H1 (cell line): ENCODE measurements at regions not wholly inside any gene's neighbourhood (a gene's known extent, or its start where the extent isn't known, plus 50 kb on each side); places are given as distances from the start of the nearest gene placed in this dataset.

ENCODE experiments used
- CTCF ChIA-PET: fragments of 300-600 bp; sonication (Branson Sonifier 250); formaldehyde crosslinking; loops from one replicate; lab custom pipeline; 2021; ENCODE audit not compliant: partially characterized antibody; lab: Charles Lee
- POLR2A ChIA-PET: fragments of 300-600 bp; sonication (Branson Sonifier 250); formaldehyde crosslinking; loops from one replicate; lab custom pipeline; 2021; ENCODE audit warnings: inconsistent platforms; ENCODE audit not compliant: partially characterized antibody; lab: Charles Lee
- DNase-seq, 2 experiments: peaks; one replicate each; pipeline versions ENCODE4 v3.0.0 to v3.0.0-alpha.2; 2010 to 2022; ENCODE audit warnings: low spot score in 2 of 2, low read depth in 1 of 2, mixed read lengths in 1 of 2
- FAIRE-seq: peaks from 2 replicates; lab custom pipeline; 2011; peaks lifted over from hg19 to GRCh38; lab: Jason Lieb, UNC
- H2AFZ ChIP-seq: 2 replicates; pipeline ENCODE4 v1.8.1; 2012; ENCODE audit warnings: low read length, inconsistent platforms
- H2AK5ac ChIP-seq: 2 replicates; pipeline ENCODE4 v1.6.1; 2013; ENCODE audit warnings: low read depth, low read length
- H2BK120ac ChIP-seq: replicated peaks from 2 replicates; pipeline ENCODE3; 2013; ENCODE audit warnings: low read depth, low read length, inconsistent platforms
- H2BK12ac ChIP-seq: 2 replicates; pipeline ENCODE4 v1.6.1; 2013; ENCODE audit warnings: low read depth, low read length
- H2BK15ac ChIP-seq: 2 replicates; pipeline ENCODE4 v1.6.1; 2013; ENCODE audit warnings: low read length
- H2BK20ac ChIP-seq: 2 replicates; pipeline ENCODE4 v1.6.1; 2013; ENCODE audit warnings: low read length
- H2BK5ac ChIP-seq: 2 replicates; pipeline ENCODE4 v1.6.1; 2013; ENCODE audit warnings: low read depth, low read length
- H3K14ac ChIP-seq: 2 replicates; pipeline ENCODE4 v1.6.1; 2013; ENCODE audit warnings: inconsistent platforms; ENCODE audit not compliant: insufficient read length
- H3K18ac ChIP-seq: 2 replicates; pipeline ENCODE4 v1.6.1; 2013; ENCODE audit warnings: low read length; ENCODE audit errors: extremely low read depth
- H3K23ac ChIP-seq: 2 replicates; pipeline ENCODE4 v1.6.1; 2013; ENCODE audit warnings: inconsistent platforms; ENCODE audit not compliant: insufficient read length
- H3K23me2 ChIP-seq: 2 replicates; pipeline ENCODE4 v1.6.1; 2013; ENCODE audit warnings: low read depth, low read length
- H3K27ac ChIP-seq: 2 replicates; pipeline ENCODE4 v1.6.1; 2011; ENCODE audit warnings: low read depth, low read length, inconsistent platforms
- H3K27me3 ChIP-seq, 4 experiments: replicated peaks in 1 of 4; 1 replicate in 1 of 4; 2 replicates in 3 of 4; pipeline versions ENCODE4 v1.6.1 to v1.8.1; 2011 to 2013; ENCODE audit warnings: low read length in 3 of 4, mild to moderate bottlenecking in 3 of 4, inconsistent platforms in 2 of 4, mixed read lengths in 2 of 4, moderate library complexity in 1 of 4; ENCODE audit not compliant: control insufficient read depth in 3 of 4, insufficient read depth in 3 of 4; ENCODE audit errors: extremely low read depth in 1 of 4
- H3K36me3 ChIP-seq, 4 experiments: 2 replicates each; pipeline versions ENCODE4 v1.6.1 to v1.8.1; 2011 to 2013; ENCODE audit warnings: mild to moderate bottlenecking in 4 of 4, low read length in 3 of 4, moderate library complexity in 2 of 4, control low read depth in 1 of 4, inconsistent platforms in 1 of 4; ENCODE audit not compliant: insufficient read depth in 4 of 4, control insufficient read depth in 2 of 4
- H3K4ac ChIP-seq: replicated peaks from 2 replicates; pipeline ENCODE3; 2013; ENCODE audit warnings: low read length, low read depth, mixed read lengths, inconsistent platforms; ENCODE audit not compliant: insufficient read length
- H3K4me1 ChIP-seq, 4 experiments: replicated peaks in 1 of 4; 1 replicate in 1 of 4; 2 replicates in 3 of 4; pipeline versions ENCODE4 v1.6.1 to v1.8.1; 2011 to 2013; ENCODE audit warnings: low read length in 3 of 4, inconsistent platforms in 2 of 4, mixed read lengths in 1 of 4; ENCODE audit not compliant: insufficient read depth in 4 of 4, control insufficient read depth in 3 of 4
- H3K4me2 ChIP-seq, 2 experiments: 2 replicates each; pipeline versions ENCODE4 v1.6.1 to v1.8.1; 2011 to 2013; ENCODE audit warnings: low read depth in 2 of 2, low read length in 2 of 2, control low read depth in 1 of 2, inconsistent platforms in 1 of 2, mild to moderate bottlenecking in 1 of 2; ENCODE audit not compliant: insufficient read depth in 1 of 2
- H3K4me3 ChIP-seq, 4 experiments: fragments of 200-600, 300-600 bp in 1 of 4; sonication (generic), shearing (Covaris generic), sonication (Bioruptor Twin) in 1 of 4; 2 replicates each; pipeline versions ENCODE4 v1.5.1 to v1.8.1; 2011 to 2016; ENCODE audit warnings: low read length in 4 of 4, low read depth in 3 of 4, control low read depth in 2 of 4, inconsistent platforms in 2 of 4, mild to moderate bottlenecking in 2 of 4, mixed read lengths in 1 of 4, moderate library complexity in 1 of 4; ENCODE audit not compliant: insufficient read depth in 2 of 4; ENCODE audit errors: extremely low read depth in 1 of 4
- H3K56ac ChIP-seq: replicated peaks from 2 replicates; pipeline ENCODE3; 2013; ENCODE audit warnings: low read depth, mild to moderate bottlenecking, mixed read lengths, low read length, inconsistent platforms; ENCODE audit not compliant: insufficient read length
- H3K79me1 ChIP-seq: 2 replicates; pipeline ENCODE4 v1.6.1; 2013; ENCODE audit warnings: low read depth, low read length, control low read depth
- H3K79me2 ChIP-seq, 2 experiments: 2 replicates each; pipeline versions ENCODE4 v1.6.1 to v1.8.1; 2012 to 2013; ENCODE audit warnings: low read length in 2 of 2, mild to moderate bottlenecking in 2 of 2, inconsistent platforms in 1 of 2; ENCODE audit not compliant: insufficient read depth in 2 of 2, control insufficient read depth in 1 of 2
- H3K9ac ChIP-seq, 4 experiments: replicated peaks in 1 of 4; 1 replicate in 1 of 4; 2 replicates in 3 of 4; pipeline versions ENCODE4 v1.6.1 to v1.8.1; 2011 to 2013; ENCODE audit warnings: low read depth in 3 of 4, low read length in 3 of 4, control low read depth in 2 of 4, mild to moderate bottlenecking in 2 of 4, moderate library complexity in 2 of 4, inconsistent platforms in 1 of 4; ENCODE audit errors: extremely low read depth in 1 of 4
- H3K9me3 ChIP-seq, 2 experiments: 2 replicates each; pipeline versions ENCODE4 v1.6.1 to v1.8.1; 2012 to 2013; ENCODE audit warnings: mild to moderate bottlenecking in 2 of 2, moderate library complexity in 2 of 2, control low read depth in 1 of 2, inconsistent platforms in 1 of 2, low read depth in 1 of 2, low read length in 1 of 2, mixed read lengths in 1 of 2; ENCODE audit not compliant: insufficient read depth in 2 of 2
- H4K20me1 ChIP-seq, 2 experiments: replicated peaks in 1 of 2; 2 replicates each; pipeline versions ENCODE3 to v1.8.1; 2011 to 2013; ENCODE audit warnings: inconsistent platforms in 2 of 2, low read length in 2 of 2, mild to moderate bottlenecking in 1 of 2; ENCODE audit not compliant: insufficient read depth in 2 of 2, control insufficient read depth in 1 of 2
- H4K5ac ChIP-seq: 2 replicates; pipeline ENCODE4 v1.6.1; 2013; ENCODE audit warnings: low read length, low read depth, mixed read lengths, inconsistent platforms; ENCODE audit not compliant: insufficient read length
- H4K8ac ChIP-seq: 2 replicates; pipeline ENCODE4 v1.8.0; 2013; ENCODE audit warnings: mild to moderate bottlenecking, moderate library complexity, low read length, inconsistent platforms; ENCODE audit not compliant: insufficient read depth; ENCODE audit errors: extremely low read depth
- H4K91ac ChIP-seq: replicated peaks from 2 replicates; pipeline ENCODE3; 2013; ENCODE audit warnings: low read length, mixed read lengths, inconsistent platforms; ENCODE audit not compliant: insufficient read length
- BACH1 ChIP-seq: IDR thresholded peaks from 2 replicates; pipeline ENCODE4 v1.6.1; 2012; ENCODE audit warnings: low read length, improper control_type of control experiment
- JUND ChIP-seq: IDR thresholded peaks from 2 replicates; pipeline ENCODE4 v1.6.1; 2011; ENCODE audit warnings: mild to moderate bottlenecking, improper control_type of control experiment, low read length
- KDM1A ChIP-seq: fragments of 200-600, 300-600 bp; sonication (generic); IDR thresholded peaks from 2 replicates; pipeline ENCODE4 v1.7.1; 2016; ENCODE audit warnings: mild to moderate bottlenecking, low read length, borderline replicate concordance
- NRF1 ChIP-seq: IDR thresholded peaks from 2 replicates; pipeline ENCODE4 v1.6.1; 2011; ENCODE audit warnings: mild to moderate bottlenecking, low read depth, low read length, improper control_type of control experiment
- POLR2AphosphoS5 ChIP-seq: IDR thresholded peaks from 2 replicates; pipeline ENCODE4 v1.6.1; 2011; ENCODE audit warnings: low read depth, low read length
- SP4 ChIP-seq: IDR thresholded peaks from 2 replicates; pipeline ENCODE4 v1.6.1; 2012; ENCODE audit warnings: low read length, inconsistent platforms
- TBP ChIP-seq: IDR thresholded peaks from 2 replicates; pipeline ENCODE4 v1.6.1; 2011; ENCODE audit warnings: low read depth, low read length, improper control_type of control experiment
- YY1 ChIP-seq: IDR thresholded peaks from 2 replicates; pipeline ENCODE4 v1.6.1; 2011; ENCODE audit warnings: low read depth, mild to moderate bottlenecking, low read length
- WGBS, 2 experiments: shearing (Covaris generic) in 1 of 2; methylation state at CpG; one replicate each; pipeline versions ENCODE4 v1.1.6 to v1.1.7; 2013 to 2015; ENCODE audit warnings: low lambda C conversion rate in 2 of 2, mixed read lengths in 2 of 2, inconsistent platforms in 1 of 2, low coverage in 1 of 2, missing lambda C conversion rate in 1 of 2; ENCODE audit not compliant: insufficient replicate concordance in 2 of 2, insufficient coverage in 1 of 2, insufficient read length in 1 of 2; ENCODE audit errors: extremely low coverage in 1 of 2, missing lambda C conversion rate in 1 of 2; 5-methylcytosine and 5-hydroxymethylcytosine counted together

GRCh38 chr4:177660223-177660622 is 218.0 kb upstream of the AGA start:
- no peak overlapping the region for H4K8ac ChIP-seq
- H3K79me2 ChIP-seq, result no peaks in the 10 kb centered on the region
- H2BK12ac ChIP-seq, result no peak overlapping the region
- H2BK5ac ChIP-seq, result no peak overlapping the region
- H3K23ac ChIP-seq, result no peak overlapping the region
- CTCF ChIA-PET, result no interaction called here
- no peaks in the 10 kb centered on the region for H3K4me1 ChIP-seq
- H3K4ac ChIP-seq, result no peak overlapping the region
- H3K56ac ChIP-seq, result no peak overlapping the region
- H3K14ac ChIP-seq, result no peak overlapping the region
- no peak overlapping the region for H3K4me3 ChIP-seq
- no peak for FAIRE-seq
- H2AK5ac ChIP-seq, result no peak overlapping the region
- no peak overlapping the region for H3K27ac ChIP-seq
- H3K9ac ChIP-seq, result no peak overlapping the region
- no peaks in the 10 kb centered on the region for H3K36me3 ChIP-seq
- no peak overlapping the region for H4K91ac ChIP-seq
- no peak overlapping the region for H4K5ac ChIP-seq
- H2BK15ac ChIP-seq, result no peak overlapping the region
- DNase-seq, result no peak
- no peaks in the 10 kb centered on the region for H3K27me3 ChIP-seq
- POLR2A ChIA-PET, result no interaction called here
- no peaks in the 10 kb centered on the region for H3K23me2 ChIP-seq
- WGBS, 2 experiments, result 85% methylated on average over 1 of the region's 1 CpG; no CpG with 5 or more reads in 1 of the 2 experiments
- H2BK20ac ChIP-seq, result no peak overlapping the region
- no peaks in the 10 kb centered on the region for H3K79me1 ChIP-seq
- peaks cover 8 to 18% of the 10 kb centered on the region in 2 experiments; a peak in 2 of 4 replicates for H3K9me3 ChIP-seq
- H2BK120ac ChIP-seq, result no peak overlapping the region
- no peaks in the 10 kb centered on the region for H4K20me1 ChIP-seq
- no peak overlapping the region for H3K4me2 ChIP-seq
- H3K18ac ChIP-seq, result no peak overlapping the region
- H2AFZ ChIP-seq, result no peak overlapping the region
- TF ChIP-seq TBP (no peak), POLR2AphosphoS5 (no peak), YY1 (no peak), JUND (no peak), KDM1A (no peak), SP4 (no peak), BACH1 (no peak), NRF1 (no peak)
